Caco-2 (cell line): ENCODE measurements at regions not wholly inside any gene's neighbourhood (a gene's known extent, or its start where the extent isn't known, plus 50 kb on each side); places are given as distances from the start of the nearest gene placed in this dataset.

Experiments
- BruUV-seq: library from RNA; stranded (reverse); fragments of 400-500 nt; replicated peaks from 2 replicates; lab custom pipeline; 2021; lab: Mats Ljungman, UMichigan
- CTCF ChIA-PET: fragments of 300-600 bp; sonication (Branson Sonifier 250); formaldehyde crosslinking; loops from one replicate; lab custom pipeline; 2022; ENCODE audit warnings: antibody characterized with exemption; lab: Charles Lee
- POLR2A ChIA-PET: fragments of 300-600 bp; sonication (Branson Sonifier 250); formaldehyde crosslinking; loops from one replicate; lab custom pipeline; 2022; ENCODE audit warnings: antibody characterized with exemption; lab: Charles Lee
- DNase-seq, 2 experiments: peaks; one replicate each; pipeline versions ENCODE4 v3.0.0 to v3.0.0-alpha.2; 2020 to 2022
- H3K27me3 ChIP-seq: replicated peaks from 2 replicates; pipeline ENCODE4 v1.6.0; 2011; ENCODE audit warnings: low read length; ENCODE audit not compliant: control insufficient read depth, insufficient read depth
- H3K36me3 ChIP-seq: 2 replicates; pipeline ENCODE4 v1.5.1; 2011; ENCODE audit warnings: low read length; ENCODE audit not compliant: control insufficient read depth, insufficient read depth
- H3K4me1 ChIP-seq: fragments of 250-450 bp; sonication (Bioruptor Pico); 2 replicates; pipeline ENCODE4 v1.5.1; 2020; ENCODE audit warnings: mild to moderate bottlenecking
- H3K4me3 ChIP-seq: 2 replicates; pipeline ENCODE4 v1.5.1; 2011; ENCODE audit warnings: low read depth, mild to moderate bottlenecking, control low read depth, low read length
- H3K9me3 ChIP-seq: fragments of 250-450 bp; sonication (Bioruptor Pico); 2 replicates; pipeline ENCODE4 v1.5.1; 2020; ENCODE audit warnings: mild to moderate bottlenecking, moderate library complexity
- H3K27ac Mint-ChIP-seq: one replicate; pipeline ENCODE4 v1.8.0; 2022; ENCODE audit warnings: mixed read lengths; ENCODE audit not compliant: unreplicated experiment
- H3K27me3 Mint-ChIP-seq: one replicate; pipeline ENCODE4 v1.8.0; 2022; ENCODE audit warnings: mixed read lengths; ENCODE audit not compliant: insufficient read depth, unreplicated experiment
- H3K36me3 Mint-ChIP-seq: one replicate; pipeline ENCODE4 v1.8.0; 2022; ENCODE audit warnings: mild to moderate bottlenecking, mixed read lengths; ENCODE audit not compliant: insufficient read depth, unreplicated experiment
- H3K4me1 Mint-ChIP-seq: one replicate; pipeline ENCODE4 v1.8.0; 2022; ENCODE audit warnings: low read depth, mixed read lengths; ENCODE audit not compliant: unreplicated experiment
- H3K4me3 Mint-ChIP-seq: one replicate; pipeline ENCODE4 v1.8.0; 2022; ENCODE audit warnings: mild to moderate bottlenecking, moderate library complexity, mixed read lengths; ENCODE audit not compliant: unreplicated experiment
- H3K9me3 Mint-ChIP-seq: one replicate; pipeline ENCODE4 v1.8.0; 2022; ENCODE audit warnings: mixed read lengths; ENCODE audit not compliant: unreplicated experiment
- intact Hi-C: fragments of 100-400 bp; cut with micrococcal nuclease; formaldehyde crosslinking; loops from one replicate; pipeline ENCODE4 v1.10.0; 2022; ENCODE audit not compliant: unreplicated experiment
- TF ChIP-seq, protein P1 (sequence below), 2 experiments: fragments of 200-600 bp in 1 of 2; IDR thresholded peaks; 1 replicate in 1 of 2; 2 replicates in 1 of 2; pipeline versions ENCODE4 v1.5.1 to v1.8.0; 2011 to 2022; ENCODE audit warnings: antibody characterized with exemption in 1 of 2, control low read depth in 1 of 2, inconsistent platforms in 1 of 2, low read depth in 1 of 2, low read length in 1 of 2, mild to moderate bottlenecking in 1 of 2, moderate library complexity in 1 of 2; ENCODE audit not compliant: insufficient read depth in 1 of 2, severe bottlenecking in 1 of 2, unreplicated experiment in 1 of 2

DNA sequence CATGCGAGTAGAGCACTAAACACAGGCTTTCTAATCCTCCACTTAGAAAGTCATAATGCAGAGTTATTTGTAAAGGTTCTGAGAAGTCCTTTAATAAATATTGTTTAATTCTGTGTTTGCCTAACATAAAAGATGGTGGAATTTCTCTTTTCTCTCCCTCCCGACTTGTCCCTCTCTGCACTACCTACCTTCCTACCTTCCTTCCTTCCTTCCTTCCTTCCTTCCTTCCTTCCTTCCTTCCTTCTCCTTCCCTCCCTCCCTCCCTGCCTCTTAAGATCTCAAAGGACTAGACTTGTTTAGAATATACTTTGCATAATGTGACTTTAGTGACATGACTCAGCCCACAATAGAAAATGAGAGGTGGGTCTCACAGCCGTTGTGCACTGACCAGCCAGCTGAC, 156.3 kb upstream of the TAPT1 start:
- H3K4me1 Mint-ChIP-seq = no peaks in the 10 kb centered on the region
- CTCF ChIA-PET = no interaction called here

DNA sequence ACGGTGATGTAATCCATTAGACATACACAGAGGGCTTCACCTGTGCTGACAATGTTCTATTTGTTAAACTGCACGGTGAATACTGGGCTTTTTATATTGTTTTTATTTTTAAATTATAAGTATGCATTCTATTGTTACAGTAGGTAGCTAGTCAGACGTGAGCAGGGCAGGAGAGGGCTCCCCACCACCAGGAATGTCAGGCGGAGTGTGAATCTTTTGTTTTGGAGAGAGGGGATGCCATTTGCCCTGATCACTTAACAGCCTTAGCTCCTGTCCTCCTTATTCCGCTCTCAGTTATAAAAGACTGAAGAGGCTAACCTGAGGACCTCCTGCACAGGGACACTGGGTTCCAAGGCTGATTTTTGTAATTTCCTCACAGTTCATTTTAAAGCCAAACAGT, 151.6 kb upstream of the TAPT1 start:
- Histone ChIP-seq H3K4me1 (no peaks in the 10 kb centered on the region), H3K4me3 (no peak overlapping the region), H3K27me3 (no peaks in the 10 kb centered on the region), H3K9me3 (no peaks in the 10 kb centered on the region), H3K36me3 (no peaks in the 10 kb centered on the region)
- no peak for DNase-seq
- TF ChIP-seq, protein P1, sequence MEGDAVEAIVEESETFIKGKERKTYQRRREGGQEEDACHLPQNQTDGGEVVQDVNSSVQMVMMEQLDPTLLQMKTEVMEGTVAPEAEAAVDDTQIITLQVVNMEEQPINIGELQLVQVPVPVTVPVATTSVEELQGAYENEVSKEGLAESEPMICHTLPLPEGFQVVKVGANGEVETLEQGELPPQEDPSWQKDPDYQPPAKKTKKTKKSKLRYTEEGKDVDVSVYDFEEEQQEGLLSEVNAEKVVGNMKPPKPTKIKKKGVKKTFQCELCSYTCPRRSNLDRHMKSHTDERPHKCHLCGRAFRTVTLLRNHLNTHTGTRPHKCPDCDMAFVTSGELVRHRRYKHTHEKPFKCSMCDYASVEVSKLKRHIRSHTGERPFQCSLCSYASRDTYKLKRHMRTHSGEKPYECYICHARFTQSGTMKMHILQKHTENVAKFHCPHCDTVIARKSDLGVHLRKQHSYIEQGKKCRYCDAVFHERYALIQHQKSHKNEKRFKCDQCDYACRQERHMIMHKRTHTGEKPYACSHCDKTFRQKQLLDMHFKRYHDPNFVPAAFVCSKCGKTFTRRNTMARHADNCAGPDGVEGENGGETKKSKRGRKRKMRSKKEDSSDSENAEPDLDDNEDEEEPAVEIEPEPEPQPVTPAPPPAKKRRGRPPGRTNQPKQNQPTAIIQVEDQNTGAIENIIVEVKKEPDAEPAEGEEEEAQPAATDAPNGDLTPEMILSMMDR (IDR thresholded peaks at IDR 0.05; ENCODE audit: insufficient read depth in 1 of 2, low read depth in 1 of 2, low read length in 1 of 2, severe bottlenecking in 1 of 2, unreplicated experiment in 1 of 2) = no peak
- intact Hi-C loops = no loop called here
- H3K36me3 Mint-ChIP-seq = no peaks in the 10 kb centered on the region
- H3K9me3 Mint-ChIP-seq = no peaks in the 10 kb centered on the region
- no peak overlapping the region for H3K4me3 Mint-ChIP-seq
- no TSS peak for BruUV-seq
- H3K27me3 Mint-ChIP-seq = peaks cover 9% of the 10 kb centered on the region
- ChIA-PET POLR2A (no interaction called here), CTCF (no interaction called here)
- no peaks in the 10 kb centered on the region for H3K4me1 Mint-ChIP-seq
- H3K27ac Mint-ChIP-seq = no peak overlapping the region

More for the DNA sequence above, 156.3 kb upstream of the TAPT1 start:
- intact Hi-C loops = no loop called here
- Histone ChIP-seq H3K4me1 (no peaks in the 10 kb centered on the region), H3K9me3 (no peaks in the 10 kb centered on the region), H3K27me3 (no peaks in the 10 kb centered on the region), H3K4me3 (no peak overlapping the region), H3K36me3 (no peaks in the 10 kb centered on the region)
- no peaks in the 10 kb centered on the region for H3K9me3 Mint-ChIP-seq
- H3K36me3 Mint-ChIP-seq = no peaks in the 10 kb centered on the region
- no peak overlapping the region for H3K4me3 Mint-ChIP-seq
- no peak overlapping the region for H3K27ac Mint-ChIP-seq
- no TSS peak for BruUV-seq
- POLR2A ChIA-PET = no interaction called here
- DNase-seq = no peak
- TF ChIP-seq, protein P1 (IDR thresholded peaks at IDR 0.05; ENCODE audit: insufficient read depth in 1 of 2, low read depth in 1 of 2, low read length in 1 of 2, severe bottlenecking in 1 of 2, unreplicated experiment in 1 of 2) = no peak
- peaks cover 15% of the 10 kb centered on the region for H3K27me3 Mint-ChIP-seq

DNA sequence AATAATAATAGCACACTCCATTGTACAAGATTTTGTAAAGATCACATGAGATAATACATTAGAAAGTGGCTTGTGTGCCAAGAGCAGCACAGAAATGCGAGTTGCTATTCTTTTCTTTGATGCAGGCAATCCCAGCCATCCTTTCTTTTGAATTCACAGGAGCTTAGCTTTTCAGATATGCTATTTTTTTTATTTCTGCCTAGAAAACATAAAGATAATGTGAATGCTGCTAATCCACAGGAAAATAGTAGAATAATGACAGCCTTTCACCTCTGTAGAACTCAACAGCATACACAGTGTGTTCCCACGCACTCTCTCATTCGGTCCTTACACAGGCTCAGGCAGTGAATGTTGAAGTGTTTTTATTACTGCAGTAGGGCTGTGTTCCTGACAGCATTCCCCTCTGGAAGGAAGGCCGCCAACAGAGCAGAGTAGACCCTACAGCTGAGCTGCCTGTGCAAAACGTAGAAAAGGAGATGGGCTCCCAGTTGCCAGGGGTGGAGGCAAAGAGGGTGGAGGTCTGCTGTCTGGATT, 138.8 kb upstream of the TAPT1 start:
- BruUV-seq = no TSS peak
- H3K4me3 ChIP-seq = no peak overlapping the region
- no peaks in the 10 kb centered on the region for H3K9me3 Mint-ChIP-seq
- intact Hi-C loops = no loop called here
- H3K36me3 Mint-ChIP-seq = no peaks in the 10 kb centered on the region
- no peak for DNase-seq
- H3K27me3 ChIP-seq = no peaks in the 10 kb centered on the region
- ChIA-PET CTCF (no interaction called here), POLR2A (no interaction called here)
- no peaks in the 10 kb centered on the region for H3K36me3 ChIP-seq
- H3K4me1 Mint-ChIP-seq = no peaks in the 10 kb centered on the region
- TF ChIP-seq, protein P1 (IDR thresholded peaks at IDR 0.05; ENCODE audit: insufficient read depth in 1 of 2, low read depth in 1 of 2, low read length in 1 of 2, severe bottlenecking in 1 of 2, unreplicated experiment in 1 of 2) = no peak
- no peak overlapping the region for H3K4me3 Mint-ChIP-seq
- no peaks in the 10 kb centered on the region for H3K9me3 ChIP-seq
- no peak overlapping the region for H3K27ac Mint-ChIP-seq
- no peaks in the 10 kb centered on the region for H3K4me1 ChIP-seq
- peaks cover 7% of the 10 kb centered on the region for H3K27me3 Mint-ChIP-seq
